ENCODE measurements at regions not wholly inside any gene's neighbourhood (a gene's known extent, or its start where the extent isn't known, plus 50 kb on each side); places are given as distances from the start of the nearest gene placed in this dataset.

GRCh38 chr10:128286762-128287500 is 160.7 kb upstream of the MKI67 start:
- DNase-seq: no peak

GRCh38 chr10:128287921-128288320 is 161.7 kb upstream of the MKI67 start:
- DNase-seq: no peak

GRCh38 chr10:128289621-128290020 is 163.4 kb upstream of the MKI67 start:
- no peak for DNase-seq

GRCh38 chr10:128295003-128295402 is 168.8 kb upstream of the MKI67 start:
- no peak for DNase-seq

GRCh38 chr10:128296253-128297007 is 170.2 kb upstream of the MKI67 start:
- DNase-seq: no peak

- no peak for DNase-seq
Observed at GRCh38 chr10:128297709-128298378, 171.6 kb upstream of the MKI67 start.

- no peak for DNase-seq
Observed at GRCh38 chr10:128298587-128298986, 172.4 kb upstream of the MKI67 start.

- no peak for DNase-seq
Observed at GRCh38 chr10:128300290-128300824, 174.1 kb upstream of the MKI67 start.

- no peak for DNase-seq
Observed at GRCh38 chr10:128301051-128301450, 174.8 kb upstream of the MKI67 start.

- no peak for DNase-seq
Observed at GRCh38 chr10:128302808-128303207, 176.6 kb upstream of the MKI67 start.

- no peak for DNase-seq
Observed at GRCh38 chr10:128304271-128304670, 178.0 kb upstream of the MKI67 start.

- no peak for DNase-seq
Observed at GRCh38 chr10:128305601-128306345, 179.6 kb upstream of the MKI67 start.

- DNase-seq: no peak
Observed at GRCh38 chr10:128306535-128306934, 180.3 kb upstream of the MKI67 start.

- DNase-seq: no peak
Observed at GRCh38 chr10:128306966-128307365, 180.7 kb upstream of the MKI67 start.

- no peak for DNase-seq
Observed at GRCh38 chr10:128307820-128308219, 181.6 kb upstream of the MKI67 start.

- no peak for DNase-seq
Observed at GRCh38 chr10:128310971-128311658, 184.9 kb upstream of the MKI67 start.

- no peak for DNase-seq
Observed at GRCh38 chr10:128312250-128312649, 186.0 kb upstream of the MKI67 start.

GRCh38 chr10:128314686-128315085 is 188.5 kb upstream of the MKI67 start:
- no peak for DNase-seq

- DNase-seq: no peak
Observed at GRCh38 chr10:128316121-128316726, 190.0 kb upstream of the MKI67 start.

- no peak for DNase-seq
Observed at GRCh38 chr10:128316925-128317324, 190.7 kb upstream of the MKI67 start.

GRCh38 chr10:128318366-128318765 is 192.1 kb upstream of the MKI67 start:
- DNase-seq: no peak

- no peak for DNase-seq
Observed at GRCh38 chr10:128318913-128319312, 192.7 kb upstream of the MKI67 start.
